Naive B cell (primary cell): ENCODE measurements at regions not wholly inside any gene's neighbourhood (a gene's known extent, or its start where the extent isn't known, plus 50 kb on each side); places are given as distances from the start of the nearest gene placed in this dataset.
A peak's percentile ranks its signal among the peaks of the same experiment; 100 is the strongest.

Experiments used
- ATAC-seq, 2 donors: fragments of 150-1000 bp; cut with Tn5 transposase; 2 replicates each; pipeline ENCODE4 v1.10.0; 2021; ENCODE audit warnings: low read depth in 2 of 2, mild to moderate bottlenecking in 2 of 2, moderate library complexity in 2 of 2
- DNase-seq: peaks from one replicate; pipeline ENCODE4 v3.0.0; 2022
- H3K27ac Mint-ChIP-seq, 6 donors: one replicate each; pipeline ENCODE4 v1.8.0; 2020 to 2022; ENCODE audit warnings: mild to moderate bottlenecking in 6 of 6, mixed read lengths in 6 of 6, moderate library complexity in 5 of 6, inconsistent platforms in 2 of 6
- H3K27me3 Mint-ChIP-seq, 3 donors: one replicate each; pipeline ENCODE4 v1.8.0; 2021 to 2022; ENCODE audit warnings: mixed read lengths in 3 of 3, mild to moderate bottlenecking in 1 of 3
- H3K36me3 Mint-ChIP-seq, 2 donors: one replicate each; pipeline ENCODE4 v1.8.0; 2020 to 2022; ENCODE audit warnings: mixed read lengths in 2 of 2, inconsistent platforms in 1 of 2, mild to moderate bottlenecking in 1 of 2
- H3K4me1 Mint-ChIP-seq, 3 donors: one replicate each; pipeline ENCODE4 v1.8.0; 2020 to 2022; ENCODE audit warnings: mixed read lengths in 3 of 3, inconsistent platforms in 1 of 3, mild to moderate bottlenecking in 1 of 3, moderate library complexity in 1 of 3
- H3K4me3 Mint-ChIP-seq, 8 donors: one replicate each; pipeline ENCODE4 v1.8.0; 2020 to 2022; ENCODE audit warnings: mild to moderate bottlenecking in 8 of 8, mixed read lengths in 8 of 8, moderate library complexity in 8 of 8, inconsistent platforms in 2 of 8
- H3K9me3 Mint-ChIP-seq, 7 donors: one replicate each; pipeline ENCODE4 v1.8.0; 2020 to 2022; ENCODE audit warnings: mixed read lengths in 7 of 7, mild to moderate bottlenecking in 5 of 7, inconsistent platforms in 2 of 7, moderate library complexity in 1 of 7

DNA sequence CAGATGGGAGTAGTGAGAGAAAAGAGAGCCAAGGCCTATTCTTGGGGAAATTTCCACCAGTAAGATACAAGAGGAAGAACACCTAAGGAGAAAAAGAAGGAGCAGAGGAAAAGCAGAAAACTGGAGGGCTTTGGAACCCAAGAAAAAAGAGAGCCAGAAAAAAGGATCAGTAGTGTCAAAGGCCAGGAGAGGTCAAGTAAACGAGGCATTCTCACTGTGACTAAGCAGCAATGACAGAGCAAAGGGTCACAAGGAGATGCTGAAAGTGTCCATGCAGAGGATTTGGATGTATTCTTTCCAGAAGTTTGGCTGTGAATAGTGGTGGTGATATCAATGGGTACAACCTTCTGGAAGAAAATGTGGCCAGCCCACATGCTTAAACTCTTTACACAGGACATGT, 109.5 kb downstream of the DYNAP start:
- Mint-ChIP-seq H3K36me3 (no peaks in the 10 kb centered on the region), H3K4me1 (no peaks in the 10 kb centered on the region), H3K27ac (no peak overlapping the region), H3K27me3 (peaks cover 0 to 7% (median 0%) of the 10 kb centered on the region in 3 donors), H3K4me3 (peak overlapping the region in 1 of 8 donors; percentile 17), H3K9me3 (no peaks in the 10 kb centered on the region)
- ATAC-seq (no peak), DNase-seq (no peak)

DNA sequence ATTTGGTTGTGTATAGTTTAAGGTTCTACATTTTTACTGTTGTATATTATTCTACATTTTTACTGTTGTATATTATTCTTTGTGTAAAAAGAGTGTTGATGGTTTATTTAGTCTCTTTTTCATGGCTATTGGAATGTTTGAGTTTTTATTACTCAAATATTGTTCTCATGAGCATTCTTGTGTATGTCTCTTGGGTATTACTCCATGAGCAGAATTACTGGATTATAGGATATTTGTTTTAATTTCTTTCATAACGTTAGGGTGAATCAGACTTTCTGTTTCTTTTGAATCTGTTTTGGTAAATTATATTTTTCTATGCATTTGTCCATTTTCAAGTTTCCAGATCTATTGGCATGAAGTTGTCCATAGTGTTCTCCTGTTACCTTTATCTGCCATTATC, 111.6 kb downstream of the DYNAP start:
- Mint-ChIP-seq H3K4me3 (no peak overlapping the region), H3K9me3 (peaks cover 0 to 15% (median 4%) of the 10 kb centered on the region in 7 donors), H3K36me3 (no peaks in the 10 kb centered on the region), H3K4me1 (no peaks in the 10 kb centered on the region), H3K27ac (no peak overlapping the region), H3K27me3 (peaks cover 0 to 7% (median 0%) of the 10 kb centered on the region in 3 donors)
- ATAC-seq (no peak), DNase-seq (no peak)

DNA sequence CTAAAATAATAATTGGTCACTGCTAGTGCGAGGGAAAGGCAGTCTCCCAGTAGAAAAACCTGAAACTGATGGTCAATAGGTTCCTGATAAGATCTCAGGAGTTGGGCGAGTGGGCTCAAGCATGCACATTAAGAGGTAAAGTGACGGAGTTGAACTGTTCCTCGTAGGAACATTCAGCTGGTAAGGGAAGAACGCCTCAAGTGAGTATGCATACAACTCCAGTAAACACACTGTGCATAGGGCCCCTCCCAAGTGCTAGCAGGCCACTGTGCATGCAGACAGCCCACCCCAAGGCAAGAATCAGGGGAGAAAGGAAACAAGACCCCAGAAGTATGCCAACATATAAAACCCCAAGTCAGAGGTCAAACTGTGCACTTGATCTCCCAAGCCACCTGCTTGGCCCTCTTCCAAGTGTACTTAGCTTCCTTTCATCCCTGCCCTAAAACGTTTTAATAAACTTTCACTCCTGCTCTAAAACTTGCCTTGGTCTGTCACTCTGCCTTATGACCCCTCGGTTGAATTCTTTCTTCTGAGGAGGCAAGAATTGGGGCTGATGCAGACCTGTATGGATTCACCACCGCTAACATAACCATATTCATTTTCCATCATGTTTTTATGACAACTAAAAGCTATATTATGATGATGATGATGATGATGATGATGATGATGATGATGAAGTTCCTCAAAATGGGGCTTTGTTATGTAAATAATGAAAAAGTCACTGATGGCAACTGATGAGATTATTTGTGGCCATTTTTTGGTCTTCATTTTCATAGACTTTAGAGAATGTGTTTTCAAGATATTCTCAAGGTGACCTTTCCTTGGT, 118.0 kb upstream of the RAB27B start:
- no peak overlapping the region for H3K4me3 Mint-ChIP-seq
- H3K36me3 Mint-ChIP-seq = no peaks in the 10 kb centered on the region
- H3K27me3 Mint-ChIP-seq = peaks cover 0 to 8% (median 0%) of the 10 kb centered on the region in 3 donors
- H3K27ac Mint-ChIP-seq = no peak overlapping the region
- peaks cover 0 to 20% (median 4%) of the 10 kb centered on the region in 7 donors for H3K9me3 Mint-ChIP-seq
- no peak for ATAC-seq
- no peak for DNase-seq
- H3K4me1 Mint-ChIP-seq = no peaks in the 10 kb centered on the region

DNA sequence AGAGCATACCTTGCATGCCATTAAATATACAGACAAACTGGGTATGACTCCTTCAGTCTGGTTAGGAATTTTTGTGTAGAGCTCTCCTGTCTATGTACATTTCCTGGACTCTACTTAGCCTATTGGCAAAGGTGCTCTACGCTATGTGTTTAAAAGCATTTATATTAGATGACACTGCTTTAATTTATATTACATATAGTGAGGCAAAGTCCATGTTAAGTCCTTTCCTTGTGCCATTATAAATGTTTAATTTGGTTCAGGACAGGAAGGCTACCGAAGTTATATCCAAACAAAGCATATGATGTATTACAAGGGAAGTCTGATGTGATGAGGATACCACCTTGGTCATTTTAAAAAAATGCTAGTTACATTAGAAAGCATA, 117.4 kb upstream of the RAB27B start:
- Mint-ChIP-seq H3K36me3 (no peaks in the 10 kb centered on the region), H3K27ac (no peak overlapping the region), H3K27me3 (peaks cover 0 to 8% (median 5%) of the 10 kb centered on the region in 3 donors), H3K4me3 (no peak overlapping the region), H3K4me1 (no peaks in the 10 kb centered on the region), H3K9me3 (peaks cover 0 to 20% (median 4%) of the 10 kb centered on the region in 7 donors)
- ATAC-seq (no peak), DNase-seq (no peak)

DNA sequence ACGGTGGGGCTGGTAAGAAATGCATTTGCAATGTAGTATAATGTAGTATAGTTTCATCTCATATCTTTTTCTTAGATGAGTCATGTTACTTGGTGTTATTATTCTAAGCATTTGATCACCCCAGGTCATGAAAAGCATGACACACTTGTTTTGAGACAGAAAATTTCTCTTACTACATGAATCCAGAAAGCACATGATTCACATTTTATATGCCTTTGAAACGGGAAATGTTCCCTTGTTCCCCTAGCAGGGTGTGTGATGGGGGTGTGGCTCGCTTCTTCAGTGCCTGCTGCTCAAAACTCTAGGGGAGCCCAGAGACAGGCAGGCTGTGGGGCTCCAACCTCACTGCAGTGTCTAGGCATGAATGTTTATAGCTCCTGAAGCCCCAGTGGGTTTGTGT, 116.0 kb upstream of the RAB27B start:
- Mint-ChIP-seq H3K27ac (no peak overlapping the region), H3K4me1 (peaks cover 0 to under 1% (median 0%) of the 10 kb centered on the region in 3 donors), H3K27me3 (peaks cover 0 to 8% (median 7%) of the 10 kb centered on the region in 3 donors), H3K4me3 (no peak overlapping the region), H3K36me3 (no peaks in the 10 kb centered on the region), H3K9me3 (peaks cover 0 to 8% (median under 1%) of the 10 kb centered on the region in 7 donors)
- DNase-seq (no peak), ATAC-seq (no peak)

DNA sequence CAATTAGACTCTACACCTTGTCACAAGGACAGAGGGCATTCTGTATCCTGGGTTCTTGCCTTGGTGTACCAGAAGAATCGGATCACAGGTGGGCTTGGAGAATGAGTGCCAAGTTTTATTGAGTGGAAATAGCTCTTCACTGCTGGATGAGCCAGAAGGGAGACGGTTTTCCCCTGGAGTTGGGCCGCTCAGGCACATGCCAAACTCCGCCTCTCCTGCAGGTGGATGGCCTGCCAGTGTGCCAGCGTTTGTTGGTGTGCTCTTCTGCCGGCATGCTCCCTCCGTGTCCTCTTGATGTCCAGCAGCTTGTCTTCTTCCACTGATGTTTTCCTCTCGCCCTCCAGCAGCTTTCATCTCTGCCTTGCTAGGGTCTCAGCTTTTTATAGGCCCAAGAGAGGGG, 115.5 kb upstream of the RAB27B start:
- DNase-seq = no peak
- Mint-ChIP-seq H3K36me3 (no peaks in the 10 kb centered on the region), H3K4me1 (peaks cover 3 to 5% (median 4%) of the 10 kb centered on the region in 3 donors), H3K4me3 (no peak overlapping the region), H3K27ac (no peak overlapping the region), H3K27me3 (peaks cover 0 to 8% (median 7%) of the 10 kb centered on the region in 3 donors), H3K9me3 (peaks cover 0 to 3% (median 0%) of the 10 kb centered on the region in 7 donors)
- ATAC-seq = no peak

DNA sequence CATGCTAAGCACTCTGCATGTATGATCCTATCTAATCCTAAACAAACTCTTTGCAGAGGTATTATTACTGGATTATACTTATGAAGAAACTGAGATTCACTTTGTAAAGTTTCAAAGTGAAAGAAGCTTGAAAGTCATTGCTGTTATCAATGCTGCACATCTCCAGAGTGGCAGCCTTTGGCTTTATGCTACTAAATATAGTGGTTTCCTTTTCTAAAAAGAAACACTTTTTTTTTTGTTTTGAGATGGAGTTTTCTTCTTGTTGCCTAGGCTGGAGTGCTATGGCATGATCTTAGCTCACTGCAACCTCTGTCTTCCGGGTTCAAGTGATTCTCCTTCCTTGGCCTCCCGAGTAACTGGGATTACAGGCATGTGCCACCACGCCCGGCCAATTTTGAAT, 114.9 kb upstream of the RAB27B start:
- Mint-ChIP-seq H3K4me3 (no peak overlapping the region), H3K9me3 (no peaks in the 10 kb centered on the region), H3K4me1 (peaks cover 7 to 12% (median 11%) of the 10 kb centered on the region in 3 donors), H3K27me3 (peaks cover 0 to 8% (median 7%) of the 10 kb centered on the region in 3 donors), H3K27ac (no peak overlapping the region), H3K36me3 (no peaks in the 10 kb centered on the region)
- ATAC-seq = no peak
- no peak for DNase-seq

DNA sequence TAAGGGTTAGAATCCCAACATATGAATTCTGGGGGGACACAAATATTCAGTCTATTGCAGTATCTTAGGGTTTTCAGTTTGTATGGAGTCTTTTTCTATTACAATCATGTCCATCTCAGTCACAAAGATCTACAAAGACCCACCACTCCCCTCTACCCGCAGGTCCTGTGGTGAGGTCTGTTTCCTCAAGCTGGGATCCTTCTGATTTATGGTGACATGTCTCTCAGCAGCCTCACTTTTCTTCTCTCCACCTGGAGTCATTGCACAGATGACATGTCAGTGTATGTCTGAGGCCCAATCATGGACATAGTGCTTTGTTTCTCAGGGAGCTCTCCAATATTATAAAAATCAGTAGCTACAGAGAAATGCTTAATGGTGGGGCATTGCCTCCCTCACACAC, 113.4 kb upstream of the RAB27B start:
- H3K4me1 Mint-ChIP-seq = peaks cover 7 to 12% (median 12%) of the 10 kb centered on the region in 3 donors
- DNase-seq (no peak), ATAC-seq (no peak)
- no peaks in the 10 kb centered on the region for H3K36me3 Mint-ChIP-seq
- H3K9me3 Mint-ChIP-seq = no peaks in the 10 kb centered on the region
- no peak overlapping the region for H3K27ac Mint-ChIP-seq
- no peak overlapping the region for H3K4me3 Mint-ChIP-seq
- peaks cover 0 to 8% (median 7%) of the 10 kb centered on the region in 3 donors for H3K27me3 Mint-ChIP-seq

DNA sequence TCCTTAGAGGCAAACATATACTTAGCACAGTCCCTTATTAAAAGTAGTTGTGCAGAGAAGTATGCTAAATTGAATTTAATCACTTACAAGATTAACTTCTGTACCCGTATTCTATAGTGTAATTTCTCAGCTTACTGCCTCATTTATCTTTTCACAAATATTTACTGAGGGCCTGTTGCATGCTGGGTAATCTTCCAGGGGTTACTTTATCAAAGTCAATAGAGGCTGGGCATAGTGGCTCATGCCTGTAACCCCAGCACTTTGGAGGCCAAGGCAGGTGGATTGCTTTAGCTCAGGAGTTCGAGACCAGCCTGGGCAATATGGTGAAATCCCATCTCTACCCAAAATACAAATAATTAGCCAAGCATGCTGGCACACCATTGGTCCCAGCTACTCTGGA, 111.7 kb upstream of the RAB27B start:
- Mint-ChIP-seq H3K27me3 (peaks cover 0 to 8% (median 7%) of the 10 kb centered on the region in 3 donors), H3K4me3 (no peak overlapping the region), H3K27ac (no peak overlapping the region), H3K36me3 (no peaks in the 10 kb centered on the region), H3K9me3 (no peaks in the 10 kb centered on the region), H3K4me1 (peaks cover 7 to 12% (median 12%) of the 10 kb centered on the region in 3 donors)
- ATAC-seq = no peak
- no peak for DNase-seq

DNA sequence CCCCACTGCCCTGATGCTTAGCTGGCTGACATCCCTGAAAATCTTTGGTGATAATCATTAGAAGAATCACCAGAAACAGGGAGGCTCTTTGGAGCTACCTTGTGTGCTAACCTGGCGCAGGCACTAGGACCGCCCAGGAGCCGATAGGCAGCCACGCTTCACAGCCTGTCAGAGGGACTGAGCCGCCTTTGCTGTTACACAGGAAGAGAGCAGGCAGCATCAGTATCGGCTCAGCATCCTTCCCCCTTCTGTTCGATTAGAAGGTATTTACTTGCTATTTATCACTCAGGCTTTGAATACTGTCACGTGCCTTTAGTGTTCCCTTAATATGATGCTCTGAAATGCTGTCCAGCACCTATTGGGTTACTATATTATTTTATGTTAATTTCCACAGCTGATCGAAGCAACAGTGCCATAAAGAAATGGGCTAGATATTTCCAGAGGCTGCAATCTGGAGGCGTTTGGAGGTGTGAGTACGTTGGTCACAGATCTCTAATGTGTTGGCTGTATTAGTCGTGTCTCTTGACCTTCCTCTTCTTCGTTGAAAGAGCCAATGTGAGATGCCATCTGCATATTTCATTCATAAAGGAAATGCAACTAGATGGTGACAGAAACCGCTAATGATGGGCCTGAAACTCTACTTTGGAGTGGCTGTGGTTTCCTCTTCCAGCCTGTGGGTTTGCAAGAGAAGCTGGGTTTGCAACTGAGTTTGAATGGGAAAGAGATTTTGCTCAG, 110.4 kb upstream of the RAB27B start:
- peaks cover 0 to 11% (median 8%) of the 10 kb centered on the region in 3 donors for H3K27me3 Mint-ChIP-seq
- H3K27ac Mint-ChIP-seq = no peak overlapping the region

DNA sequence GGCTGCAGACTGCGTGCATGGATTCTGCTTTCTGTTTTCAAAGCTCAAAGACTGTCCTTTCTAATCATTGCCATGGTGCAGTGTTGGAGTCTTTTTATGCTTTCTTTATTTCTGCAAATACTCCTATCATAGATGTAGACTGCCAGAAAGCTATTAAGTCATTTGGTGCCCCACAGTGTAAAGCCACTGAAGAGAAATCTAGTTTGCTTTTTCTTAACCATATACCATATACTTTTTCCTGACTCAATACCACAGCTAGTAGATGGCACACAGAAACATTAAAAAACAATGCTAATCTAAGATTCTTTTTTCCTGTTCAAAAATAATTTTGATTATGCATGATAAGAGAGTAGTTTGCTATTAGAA, 109.9 kb upstream of the RAB27B start:
- H3K4me1 Mint-ChIP-seq = peaks cover 7 to 12% (median 12%) of the 10 kb centered on the region in 3 donors
- peaks cover 0 to 11% (median 8%) of the 10 kb centered on the region in 3 donors for H3K27me3 Mint-ChIP-seq
- H3K9me3 Mint-ChIP-seq = no peaks in the 10 kb centered on the region
- H3K36me3 Mint-ChIP-seq = no peaks in the 10 kb centered on the region
- ATAC-seq = no peak
- H3K27ac Mint-ChIP-seq = no peak overlapping the region
- H3K4me3 Mint-ChIP-seq = peak overlapping the region in 1 of 8 donors; percentile 26
- no peak for DNase-seq

More for the DNA sequence above, 110.4 kb upstream of the RAB27B start:
- DNase-seq = peak; percentile 3
- H3K9me3 Mint-ChIP-seq = no peaks in the 10 kb centered on the region
- ATAC-seq = peak; percentile 57 to 82
- peaks cover 7 to 12% (median 12%) of the 10 kb centered on the region in 3 donors for H3K4me1 Mint-ChIP-seq
- H3K36me3 Mint-ChIP-seq = no peaks in the 10 kb centered on the region
- peak overlapping the region in 5 of 8 donors; percentile 14 to 37 (median 26) for H3K4me3 Mint-ChIP-seq

DNA sequence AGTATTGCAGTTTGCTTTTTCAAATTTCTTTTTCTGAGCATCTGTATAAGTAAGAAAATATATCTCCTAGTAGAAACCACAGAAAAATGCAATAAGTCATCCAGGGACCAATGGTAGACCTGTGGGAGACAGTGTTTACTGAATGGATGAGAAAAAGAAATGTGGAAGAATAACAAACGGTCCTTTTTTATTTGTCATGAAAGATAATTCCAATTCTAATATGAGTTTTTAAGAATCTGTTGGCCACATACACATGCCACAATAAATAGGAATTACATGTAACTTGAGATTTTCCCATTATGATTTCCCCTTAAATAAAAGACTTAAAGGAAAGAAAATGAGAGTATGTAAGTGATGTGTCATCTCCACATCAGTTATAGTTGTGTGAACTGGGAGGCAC, 107.7 kb upstream of the RAB27B start:
- ATAC-seq = no peak
- DNase-seq = no peak
- Mint-ChIP-seq H3K36me3 (no peaks in the 10 kb centered on the region), H3K27me3 (peaks cover 0 to 14% (median 0%) of the 10 kb centered on the region in 3 donors), H3K27ac (no peak overlapping the region), H3K4me3 (no peak overlapping the region), H3K9me3 (peaks cover 0 to 1% (median 0%) of the 10 kb centered on the region in 7 donors), H3K4me1 (peaks cover 7 to 12% (median 12%) of the 10 kb centered on the region in 3 donors)

DNA sequence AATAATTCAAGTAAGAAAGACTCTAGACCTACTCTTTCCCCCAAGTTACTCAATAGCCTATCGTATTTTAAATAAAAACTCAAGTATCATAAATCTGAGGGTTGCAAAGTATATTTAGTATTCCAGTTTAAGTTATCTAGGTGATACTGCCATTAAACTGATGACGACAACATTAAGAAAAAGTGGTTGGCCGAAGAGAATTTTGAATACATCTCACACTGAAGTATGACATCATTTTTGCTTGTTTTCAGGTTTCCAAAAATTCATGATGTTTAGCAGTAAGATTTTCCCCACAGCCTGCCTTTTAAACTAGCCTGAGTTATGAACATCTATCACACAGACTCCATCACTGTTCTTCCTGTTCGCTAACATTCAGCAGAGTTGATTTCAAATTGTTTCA, 102.1 kb upstream of the RAB27B start:
- Mint-ChIP-seq H3K4me3 (no peak overlapping the region), H3K4me1 (no peaks in the 10 kb centered on the region), H3K36me3 (no peaks in the 10 kb centered on the region), H3K27ac (no peak overlapping the region), H3K27me3 (peaks cover 0 to 14% (median 0%) of the 10 kb centered on the region in 3 donors), H3K9me3 (peaks cover 0 to 1% (median 0%) of the 10 kb centered on the region in 7 donors)
- no peak for DNase-seq
- no peak for ATAC-seq

DNA sequence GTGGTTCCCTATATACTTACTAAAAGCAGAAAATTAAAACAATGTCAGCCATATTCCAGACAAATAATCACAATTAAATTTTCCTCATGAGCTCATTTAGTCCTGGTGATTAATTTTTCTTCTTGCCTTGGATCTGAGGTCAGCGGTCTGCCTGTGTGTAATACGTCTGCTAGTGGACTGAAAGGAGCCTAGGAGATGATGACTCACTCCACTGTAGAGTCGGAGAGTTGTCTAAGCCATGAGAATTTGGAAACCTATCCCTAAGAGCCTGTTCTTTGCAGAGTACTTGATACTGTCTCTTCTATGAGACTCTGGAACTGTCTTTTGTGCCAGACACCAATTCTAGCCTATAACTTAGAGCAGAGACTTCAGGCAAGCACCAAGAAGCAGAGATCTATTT, 94.2 kb upstream of the RAB27B start:
- no peak for DNase-seq
- peaks cover 0 to 6% (median 0%) of the 10 kb centered on the region in 7 donors for H3K9me3 Mint-ChIP-seq
- H3K4me1 Mint-ChIP-seq = no peaks in the 10 kb centered on the region
- no peak overlapping the region for H3K27ac Mint-ChIP-seq
- no peak for ATAC-seq
- H3K36me3 Mint-ChIP-seq = no peaks in the 10 kb centered on the region
- H3K4me3 Mint-ChIP-seq = no peak overlapping the region
- H3K27me3 Mint-ChIP-seq = peaks cover 0 to 8% (median 4%) of the 10 kb centered on the region in 3 donors
